GM20000 (cell line): ENCODE measurements at regions not wholly inside any gene's neighbourhood (a gene's known extent, or its start where the extent isn't known, plus 50 kb on each side); places are given as distances from the start of the nearest gene placed in this dataset.

ENCODE experiments used
- DNase-seq: peaks from one replicate; pipeline ENCODE4 v3.0.0; 2012; ENCODE audit warnings: low spot score
- CTCF ChIP-seq: IDR thresholded peaks from 2 replicates; pipeline ENCODE4 v1.5.1; 2012; ENCODE audit warnings: mild to moderate bottlenecking, control low read depth; ENCODE audit errors: extremely low read depth, missing control alignments

GRCh38 chr6:78517399-78517798, 350.0 kb upstream of the IRAK1BP1 start:
- DNase-seq = no peak
- no peak for TF ChIP-seq CTCF

- no peak for TF ChIP-seq CTCF
- DNase-seq = no peak
These were observed 343.7 kb upstream of the IRAK1BP1 start for GRCh38 chr6:78523622-78524021.

GRCh38 chr6:78525976-78526375, 341.4 kb upstream of the IRAK1BP1 start:
- no peak for TF ChIP-seq CTCF
- no peak for DNase-seq

GRCh38 chr6:78526432-78526831, 340.9 kb upstream of the IRAK1BP1 start:
- DNase-seq = no peak
- no peak for TF ChIP-seq CTCF

- DNase-seq = no peak
- no peak for TF ChIP-seq CTCF
These were observed 338.4 kb upstream of the IRAK1BP1 start for GRCh38 chr6:78528926-78529325.

- no peak for DNase-seq
These were observed 337.1 kb upstream of the IRAK1BP1 start for GRCh38 chr6:78530208-78530607.

GRCh38 chr6:78533426-78533825, 333.9 kb upstream of the IRAK1BP1 start:
- DNase-seq = no peak
- no peak for TF ChIP-seq CTCF

More at GRCh38 chr6:78530208-78530607, 337.1 kb upstream of the IRAK1BP1 start:
- TF ChIP-seq CTCF = no peak

- no peak for DNase-seq
- no peak for TF ChIP-seq CTCF
These were observed 333.5 kb upstream of the IRAK1BP1 start for GRCh38 chr6:78533876-78534275.
